ENCODE measurements at regions not wholly inside any gene's neighbourhood (a gene's known extent, or its start where the extent isn't known, plus 50 kb on each side); places are given as distances from the start of the nearest gene placed in this dataset.

DNA sequence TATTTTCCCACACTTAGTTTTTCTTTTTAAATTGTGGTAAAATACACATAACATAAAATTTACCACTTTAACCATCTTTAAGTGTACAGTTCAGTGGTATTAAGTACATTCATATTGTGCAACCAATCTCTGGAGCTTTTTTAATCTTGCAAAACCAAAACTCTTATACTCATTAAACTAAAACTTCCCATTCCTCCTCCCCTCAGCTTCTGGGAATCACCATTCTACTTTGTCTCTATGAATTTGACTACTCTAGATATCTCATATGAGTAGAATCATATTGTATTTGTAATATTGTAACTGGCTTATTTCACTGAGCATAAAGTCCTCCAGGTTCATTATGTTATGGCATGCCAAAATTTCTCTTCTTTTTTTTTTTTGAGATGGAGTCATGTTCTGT lies 86.4 kb upstream of the JAZF1 start:
- TF ChIP-seq, protein P1, sequence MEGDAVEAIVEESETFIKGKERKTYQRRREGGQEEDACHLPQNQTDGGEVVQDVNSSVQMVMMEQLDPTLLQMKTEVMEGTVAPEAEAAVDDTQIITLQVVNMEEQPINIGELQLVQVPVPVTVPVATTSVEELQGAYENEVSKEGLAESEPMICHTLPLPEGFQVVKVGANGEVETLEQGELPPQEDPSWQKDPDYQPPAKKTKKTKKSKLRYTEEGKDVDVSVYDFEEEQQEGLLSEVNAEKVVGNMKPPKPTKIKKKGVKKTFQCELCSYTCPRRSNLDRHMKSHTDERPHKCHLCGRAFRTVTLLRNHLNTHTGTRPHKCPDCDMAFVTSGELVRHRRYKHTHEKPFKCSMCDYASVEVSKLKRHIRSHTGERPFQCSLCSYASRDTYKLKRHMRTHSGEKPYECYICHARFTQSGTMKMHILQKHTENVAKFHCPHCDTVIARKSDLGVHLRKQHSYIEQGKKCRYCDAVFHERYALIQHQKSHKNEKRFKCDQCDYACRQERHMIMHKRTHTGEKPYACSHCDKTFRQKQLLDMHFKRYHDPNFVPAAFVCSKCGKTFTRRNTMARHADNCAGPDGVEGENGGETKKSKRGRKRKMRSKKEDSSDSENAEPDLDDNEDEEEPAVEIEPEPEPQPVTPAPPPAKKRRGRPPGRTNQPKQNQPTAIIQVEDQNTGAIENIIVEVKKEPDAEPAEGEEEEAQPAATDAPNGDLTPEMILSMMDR (conservative IDR thresholded peaks at IDR 0.05; ENCODE audit: low read length), result no peak
- TF ChIP-seq EZH2phosphoT487 (IDR thresholded peaks at IDR 0.05; ENCODE audit: borderline replicate concordance, low read depth, low read length), result no peak

Measured in OCI-LY7 (cell line).